Fibroblast of the aortic adventitia (primary cell): ENCODE measurements at regions not wholly inside any gene's neighbourhood (a gene's known extent, or its start where the extent isn't known, plus 50 kb on each side); places are given as distances from the start of the nearest gene placed in this dataset.

ENCODE experiments used
- DNase-seq: peaks from one replicate; pipeline ENCODE4 v3.0.0-alpha.2; 2010; ENCODE audit warnings: low read depth
- H3K4me3 ChIP-seq: 2 replicates; pipeline ENCODE4 v1.5.1; 2011; ENCODE audit warnings: low read depth, mild to moderate bottlenecking, control low read depth, low read length, moderate library complexity
- TF ChIP-seq, protein P1 (sequence below): IDR thresholded peaks from 2 replicates; pipeline ENCODE4 v1.5.1; 2011; ENCODE audit warnings: mild to moderate bottlenecking, low read length, control low read depth, inconsistent platforms; ENCODE audit not compliant: insufficient read depth

DNA sequence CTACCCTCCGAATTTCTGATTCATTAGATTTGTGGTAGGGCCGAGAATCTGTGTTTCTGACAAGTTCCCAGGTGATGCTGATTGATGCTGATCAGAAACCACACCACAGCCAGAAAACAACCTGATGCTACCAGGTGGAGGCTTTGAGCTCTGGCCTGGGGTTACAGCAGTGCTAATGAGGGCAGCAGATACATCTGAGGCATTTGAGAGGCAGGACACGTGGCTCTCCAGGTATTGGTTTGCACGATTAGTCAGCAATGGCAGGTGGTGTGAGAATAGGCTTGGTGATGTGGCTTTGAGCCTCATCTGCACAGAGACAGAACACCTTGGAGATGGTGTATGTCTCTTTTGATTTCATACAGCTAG is 78.8 kb upstream of the THBS1 start:
- DNase-seq: no peak
- no peak overlapping the region for H3K4me3 ChIP-seq
- TF ChIP-seq, protein P1, sequence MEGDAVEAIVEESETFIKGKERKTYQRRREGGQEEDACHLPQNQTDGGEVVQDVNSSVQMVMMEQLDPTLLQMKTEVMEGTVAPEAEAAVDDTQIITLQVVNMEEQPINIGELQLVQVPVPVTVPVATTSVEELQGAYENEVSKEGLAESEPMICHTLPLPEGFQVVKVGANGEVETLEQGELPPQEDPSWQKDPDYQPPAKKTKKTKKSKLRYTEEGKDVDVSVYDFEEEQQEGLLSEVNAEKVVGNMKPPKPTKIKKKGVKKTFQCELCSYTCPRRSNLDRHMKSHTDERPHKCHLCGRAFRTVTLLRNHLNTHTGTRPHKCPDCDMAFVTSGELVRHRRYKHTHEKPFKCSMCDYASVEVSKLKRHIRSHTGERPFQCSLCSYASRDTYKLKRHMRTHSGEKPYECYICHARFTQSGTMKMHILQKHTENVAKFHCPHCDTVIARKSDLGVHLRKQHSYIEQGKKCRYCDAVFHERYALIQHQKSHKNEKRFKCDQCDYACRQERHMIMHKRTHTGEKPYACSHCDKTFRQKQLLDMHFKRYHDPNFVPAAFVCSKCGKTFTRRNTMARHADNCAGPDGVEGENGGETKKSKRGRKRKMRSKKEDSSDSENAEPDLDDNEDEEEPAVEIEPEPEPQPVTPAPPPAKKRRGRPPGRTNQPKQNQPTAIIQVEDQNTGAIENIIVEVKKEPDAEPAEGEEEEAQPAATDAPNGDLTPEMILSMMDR: no peak

DNA sequence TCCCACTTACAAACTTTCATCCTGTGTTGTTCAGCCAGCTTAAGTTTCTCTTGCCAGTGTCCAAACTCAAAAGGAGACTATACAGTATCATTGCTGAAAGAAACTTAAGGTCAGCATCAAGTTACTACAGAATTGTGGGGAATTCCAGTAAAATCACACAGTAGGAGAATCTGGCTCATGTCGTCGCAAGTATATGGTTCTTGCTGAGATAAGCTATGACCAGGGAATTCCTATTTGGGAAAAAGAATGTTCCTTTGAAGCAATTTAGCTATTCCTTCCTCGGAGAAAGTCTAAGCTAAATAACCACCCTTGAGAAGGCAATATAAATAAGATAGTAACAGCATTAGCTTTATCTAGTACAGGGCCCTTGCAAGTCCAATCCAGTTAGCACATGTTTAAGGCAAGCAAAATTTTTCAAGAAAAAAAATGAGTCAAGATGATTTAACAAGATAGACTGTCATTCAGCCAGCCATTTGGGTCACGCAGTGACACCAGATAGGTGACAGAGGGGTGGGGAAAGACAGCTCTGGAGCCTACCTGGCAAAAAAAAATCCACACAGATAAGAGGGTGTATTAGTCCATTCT is 78.2 kb upstream of the THBS1 start:
- TF ChIP-seq, protein P1: no peak
- H3K4me3 ChIP-seq: no peak overlapping the region
- peak; percentile 80 for DNase-seq

DNA sequence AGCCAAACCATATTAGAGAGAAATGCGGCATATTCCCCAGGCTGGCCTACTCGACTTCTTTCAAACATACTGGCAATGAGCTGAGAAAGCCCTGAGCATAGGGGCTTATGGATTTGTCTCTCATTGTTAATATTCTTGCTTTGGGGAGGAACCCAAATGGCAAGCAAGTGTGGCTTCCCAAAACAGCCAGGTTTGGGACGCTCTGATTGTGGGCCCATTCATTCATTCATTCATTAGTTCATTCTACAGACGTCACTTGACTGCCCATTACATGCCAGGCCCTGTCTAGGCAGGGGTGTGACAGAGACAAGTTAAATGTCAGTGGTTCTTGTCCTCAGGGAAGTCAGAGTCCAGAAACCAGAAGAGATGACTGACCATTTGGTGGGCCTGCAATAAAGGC is 77.4 kb upstream of the THBS1 start:
- no peak overlapping the region for H3K4me3 ChIP-seq
- DNase-seq: no peak
- TF ChIP-seq, protein P1: no peak

DNA sequence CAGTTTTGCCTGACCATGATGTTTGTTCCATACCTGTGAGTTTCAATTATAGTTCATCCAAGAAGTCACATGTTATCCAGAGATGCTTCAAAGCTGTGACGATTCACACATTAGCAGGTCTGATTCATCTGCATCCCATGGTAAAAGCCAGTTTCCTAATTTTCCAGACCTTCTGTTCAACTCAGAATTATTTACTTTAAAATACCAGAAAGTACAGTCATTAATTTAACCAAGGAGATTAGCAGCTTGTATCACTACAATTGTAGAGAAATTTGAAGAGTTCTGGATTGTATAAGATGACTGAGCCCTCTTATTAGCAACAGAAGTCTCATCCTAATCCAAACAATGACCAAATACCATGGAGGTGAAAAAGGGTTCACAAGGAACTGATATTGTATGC is 76.1 kb upstream of the THBS1 start:
- TF ChIP-seq, protein P1: no peak
- H3K4me3 ChIP-seq: no peak overlapping the region
- DNase-seq: peak; percentile 94

DNA sequence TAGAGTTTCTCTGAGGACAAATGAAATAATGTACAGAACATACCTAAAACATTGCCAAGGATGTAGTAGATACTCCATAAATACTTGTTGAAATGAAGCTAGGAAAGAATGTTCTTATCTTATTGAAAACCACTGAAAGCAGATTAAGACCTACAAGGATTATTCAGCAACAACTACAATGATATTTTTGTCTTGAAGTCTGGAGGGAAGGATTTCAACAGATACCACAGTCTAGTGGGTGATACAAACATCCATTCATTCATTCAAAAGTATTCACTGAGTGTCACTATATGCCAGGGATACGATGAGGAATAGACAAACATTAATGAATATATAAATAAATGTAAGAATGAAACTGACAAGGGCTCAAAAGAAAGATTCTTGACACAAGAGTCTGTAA is 74.7 kb upstream of the THBS1 start:
- peak; percentile 83 for DNase-seq
- TF ChIP-seq, protein P1: no peak
- H3K4me3 ChIP-seq: no peak overlapping the region

DNA sequence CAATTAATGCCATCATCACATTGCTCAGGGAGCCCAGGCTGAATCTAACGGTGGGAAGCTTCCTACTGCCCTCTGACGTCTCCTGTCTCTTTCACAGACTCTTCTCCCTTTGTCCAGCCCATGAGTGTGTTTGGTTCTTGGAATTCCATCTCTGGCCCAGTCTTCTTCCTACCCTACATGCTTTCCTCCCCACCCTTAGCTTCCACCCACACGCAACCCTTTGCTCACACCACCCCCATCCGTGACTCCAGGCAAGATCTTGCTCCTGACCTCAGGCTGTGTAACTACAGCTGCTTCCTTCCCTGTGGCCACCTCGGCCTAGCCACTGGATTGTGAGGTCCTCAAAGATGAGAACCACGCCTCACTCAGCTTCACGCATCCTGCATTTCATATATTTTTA is 72.3 kb upstream of the THBS1 start:
- TF ChIP-seq, protein P1: no peak
- H3K4me3 ChIP-seq: no peak overlapping the region
- no peak for DNase-seq
